WTC11 (cell line): ENCODE measurements at regions not wholly inside any gene's neighbourhood (a gene's known extent, or its start where the extent isn't known, plus 50 kb on each side); places are given as distances from the start of the nearest gene placed in this dataset.

ENCODE experiments used
- ATAC-seq: fragments of 200-7000 bp; cut with Tn5 transposase; 2 replicates; pipeline ENCODE4 v1.10.0; 2021; ENCODE audit warnings: mild to moderate bottlenecking, moderate library complexity
- CTCF ChIA-PET: fragments of 300-600 bp; sonication (Branson Sonifier 250); formaldehyde crosslinking; loops from one replicate; lab custom pipeline; 2021; ENCODE audit warnings: antibody characterized with exemption; lab: Charles Lee
- POLR2A ChIA-PET: fragments of 350-600 bp; sonication (Branson Sonifier 250); formaldehyde crosslinking; loops from one replicate; lab custom pipeline; 2021; ENCODE audit warnings: antibody characterized with exemption; lab: Charles Lee
- DNase-seq: peaks from one replicate; pipeline ENCODE4 v3.0.0; 2021; ENCODE audit warnings: low spot score
- H3K27ac Mint-ChIP-seq: 2 replicates; pipeline ENCODE4 v1.8.0; 2021; ENCODE audit warnings: mixed read lengths
- H3K27me3 Mint-ChIP-seq: 2 replicates; pipeline ENCODE4 v1.8.0; 2021; ENCODE audit warnings: low read depth, mild to moderate bottlenecking, moderate library complexity, mixed read lengths
- H3K36me3 Mint-ChIP-seq: 2 replicates; pipeline ENCODE4 v1.8.0; 2021; ENCODE audit warnings: mixed read lengths
- H3K4me1 Mint-ChIP-seq: 2 replicates; pipeline ENCODE4 v1.8.0; 2022; ENCODE audit warnings: mixed read lengths
- H3K4me3 Mint-ChIP-seq: 2 replicates; pipeline ENCODE4 v1.8.0; 2021; ENCODE audit warnings: mild to moderate bottlenecking, moderate library complexity, mixed read lengths
- H3K9me3 Mint-ChIP-seq: 2 replicates; pipeline ENCODE4 v1.8.0; 2021; ENCODE audit warnings: mixed read lengths
- ATF2 ChIP-seq: sonication (generic); formaldehyde crosslinking; IDR thresholded peaks from 2 replicates; pipeline ENCODE4 v1.8.1; 2022; ENCODE audit warnings: low read depth, missing genetic modification reagents, borderline replicate concordance
- ATF6 ChIP-seq: sonication (generic); formaldehyde crosslinking; IDR thresholded peaks from 2 replicates; pipeline ENCODE4 v1.8.1; 2023; ENCODE audit warnings: mild to moderate bottlenecking, missing genetic modification reagents
- CDX4 ChIP-seq: fragments of 250-450 bp; sonication (Bioruptor Pico); IDR thresholded peaks from 2 replicates; pipeline ENCODE4 v1.9.0; 2021; ENCODE audit warnings: moderate library complexity, mild to moderate bottlenecking, inconsistent platforms, borderline replicate concordance
- FOXP1 ChIP-seq: sonication (generic); formaldehyde crosslinking; IDR thresholded peaks from 2 replicates; pipeline ENCODE4 v1.8.0; 2022; ENCODE audit warnings: missing genetic modification reagents, mild to moderate bottlenecking, moderate library complexity, borderline replicate concordance
- NFE2L1 ChIP-seq: sonication (generic); formaldehyde crosslinking; IDR thresholded peaks from 2 replicates; pipeline ENCODE4 v1.8.1; 2023; ENCODE audit warnings: missing genetic modification reagents
- NR1H2 ChIP-seq: sonication (generic); formaldehyde crosslinking; IDR thresholded peaks from 2 replicates; pipeline ENCODE4 v1.9.0; 2021; ENCODE audit warnings: mild to moderate bottlenecking, moderate library complexity, missing genetic modification reagents
- NR2C2 ChIP-seq: sonication (generic); formaldehyde crosslinking; IDR thresholded peaks from 2 replicates; pipeline ENCODE4 v1.8.0; 2022; ENCODE audit warnings: mild to moderate bottlenecking, missing genetic modification reagents
- OVOL2 ChIP-seq: fragments of 250-450 bp; sonication (Bioruptor Pico); IDR thresholded peaks from 2 replicates; pipeline ENCODE4 v1.9.0; 2021; ENCODE audit warnings: mild to moderate bottlenecking, borderline replicate concordance
- PREB ChIP-seq: sonication (generic); formaldehyde crosslinking; IDR thresholded peaks from 2 replicates; pipeline ENCODE4 v1.8.1; 2022; ENCODE audit warnings: mild to moderate bottlenecking, missing genetic modification reagents, moderate library complexity, borderline replicate concordance
- PRRX2 ChIP-seq: fragments of 250-450 bp; sonication (Bioruptor Pico); IDR thresholded peaks from 2 replicates; pipeline ENCODE4 v1.8.0; 2021; ENCODE audit warnings: mild to moderate bottlenecking
- RORB ChIP-seq: fragments of 250-450 bp; sonication (Bioruptor Pico); IDR thresholded peaks from 2 replicates; pipeline ENCODE4 v1.9.0; 2021; ENCODE audit warnings: mild to moderate bottlenecking
- ZBTB43 ChIP-seq: sonication (generic); formaldehyde crosslinking; IDR thresholded peaks from 2 replicates; pipeline ENCODE4 v1.8.1; 2023; ENCODE audit warnings: mild to moderate bottlenecking, missing genetic modification reagents
- ZNF121 ChIP-seq: sonication (generic); formaldehyde crosslinking; IDR thresholded peaks from 2 replicates; pipeline ENCODE4 v1.8.0; 2023; ENCODE audit warnings: missing genetic modification reagents
- ZNF281 ChIP-seq: sonication (generic); formaldehyde crosslinking; IDR thresholded peaks from 2 replicates; pipeline ENCODE4 v1.8.0; 2023; ENCODE audit warnings: mild to moderate bottlenecking, missing genetic modification reagents
- ZNF423 ChIP-seq: fragments of 250-450 bp; sonication (Bioruptor Pico); IDR thresholded peaks from 2 replicates; pipeline ENCODE4 v2.1.2; 2022; ENCODE audit warnings: mild to moderate bottlenecking, moderate library complexity
- ZNF425 ChIP-seq: fragments of 250-450 bp; sonication (Bioruptor Pico); conservative IDR thresholded peaks from 2 replicates; pipeline ENCODE4 v1.9.0; 2021; ENCODE audit warnings: mild to moderate bottlenecking
- ZNF512 ChIP-seq: sonication (generic); formaldehyde crosslinking; IDR thresholded peaks from 2 replicates; pipeline ENCODE4 v1.8.1; 2022; ENCODE audit warnings: missing genetic modification reagents, borderline replicate concordance

GRCh38 chr7:85714951-85715350, 528.1 kb upstream of the SEMA3D start:
- POLR2A ChIA-PET, result no interaction called here
- CTCF ChIA-PET, result no interaction called here

More at GRCh38 chr7:85714951-85715350, 528.1 kb upstream of the SEMA3D start:
- H3K4me1 Mint-ChIP-seq, result no peaks in the 10 kb centered on the region
- H3K9me3 Mint-ChIP-seq, result no peaks in the 10 kb centered on the region
- H3K36me3 Mint-ChIP-seq, result no peaks in the 10 kb centered on the region
- TF ChIP-seq OVOL2 (no peak), ZNF423 (no peak), NFE2L1 (CRISPR knock-in tag) (no peak), FOXP1 (no peak), ZNF512 (no peak), CDX4 (no peak), ZNF121 (CRISPR knock-in tag) (no peak), ATF2 (CRISPR knock-in tag) (no peak), ZNF281 (no peak), ATF6 (CRISPR knock-in tag) (no peak), NR1H2 (no peak), NR2C2 (CRISPR knock-in tag) (no peak), ZBTB43 (CRISPR knock-in tag) (no peak), RORB (no peak), ZNF425 (no peak), PREB (CRISPR knock-in tag) (no peak), PRRX2 (CRISPR knock-in tag) (no peak)
- H3K4me3 Mint-ChIP-seq, result no peak overlapping the region
- H3K27ac Mint-ChIP-seq, result no peak overlapping the region
- ATAC-seq (no peak), DNase-seq (no peak)
- H3K27me3 Mint-ChIP-seq, result no peaks in the 10 kb centered on the region
